Dermis blood vessel endothelial cell (primary cell): ENCODE measurements at regions not wholly inside any gene's neighbourhood (a gene's known extent, or its start where the extent isn't known, plus 50 kb on each side); places are given as distances from the start of the nearest gene placed in this dataset.
"Not testable (repeated sequence)": the region's sequence is repeated elsewhere in the genome, so short reads cannot be mapped to it uniquely, and the experiment has no call there.

Experiments used
- DNase-seq: peaks from one replicate; pipeline ENCODE4 v3.0.0; 2010

- DNase-seq, result not testable (repeated sequence)
Observed at GRCh38 chr6:78676069-78677007, 191.0 kb upstream of the IRAK1BP1 start.

DNA sequence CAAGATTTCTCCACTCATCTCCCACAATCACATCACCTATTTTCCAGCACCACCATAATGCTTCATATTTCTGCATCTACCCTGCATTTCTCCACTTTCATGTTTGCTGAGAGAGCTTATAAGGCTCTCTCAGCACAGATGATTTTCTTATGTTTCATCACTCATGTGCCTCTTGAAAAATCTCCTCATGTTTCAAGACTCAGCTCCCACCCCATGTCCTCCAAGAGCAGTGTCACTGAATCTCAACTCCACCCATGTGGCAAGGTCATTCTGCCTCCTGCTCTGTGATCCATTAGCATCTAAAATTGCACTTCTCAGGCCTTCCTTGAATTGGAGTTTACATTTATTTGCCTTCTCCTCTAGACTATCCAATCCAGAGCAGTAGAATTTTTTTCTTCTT is 178.7 kb upstream of the IRAK1BP1 start:
- no peak for DNase-seq

DNA sequence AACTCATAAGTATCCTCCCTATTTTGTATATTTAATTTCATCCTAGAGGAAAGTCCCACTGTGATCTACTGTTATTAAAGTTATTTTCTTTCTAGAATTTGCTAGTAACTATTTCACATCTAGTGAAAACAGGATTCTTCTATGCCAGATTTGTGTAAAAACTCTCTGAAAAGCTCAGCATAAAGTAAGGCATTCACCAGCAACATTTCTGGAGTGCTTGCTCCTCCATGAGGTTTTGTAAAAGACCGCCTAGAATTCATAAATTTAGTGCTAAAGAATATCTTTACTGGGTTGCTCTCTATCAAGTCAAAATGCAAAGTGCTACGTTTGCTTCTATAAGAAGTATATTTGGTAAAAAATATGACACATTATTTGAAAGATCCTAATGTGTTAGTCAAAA is 173.5 kb upstream of the IRAK1BP1 start:
- DNase-seq, result peak; percentile 21

DNA sequence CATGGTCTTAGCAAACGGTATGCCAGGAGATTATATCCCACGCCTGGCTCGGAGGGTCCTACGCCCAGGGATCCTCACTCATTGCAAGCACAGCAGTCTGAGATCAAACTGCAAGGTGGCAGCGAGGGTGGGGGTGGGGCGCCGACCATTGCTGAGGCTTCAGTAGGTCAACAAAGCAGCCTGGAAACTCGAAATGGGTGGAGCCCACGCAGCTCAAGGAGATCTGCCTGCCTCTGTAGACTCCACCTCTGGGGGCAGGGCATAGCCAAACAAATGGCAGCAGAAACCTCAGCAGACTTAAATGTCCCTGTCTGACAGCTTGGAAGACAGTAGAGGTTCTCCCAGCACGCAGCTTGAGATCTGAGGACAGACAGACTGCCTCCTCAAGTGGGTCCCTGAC is 172.7 kb upstream of the IRAK1BP1 start:
- not testable (repeated sequence) for DNase-seq

- DNase-seq, result no peak
Observed at GRCh38 chr6:78700991-78701390, 166.4 kb upstream of the IRAK1BP1 start.

GRCh38 chr6:78701407-78701806 is 165.9 kb upstream of the IRAK1BP1 start:
- no peak for DNase-seq

DNA sequence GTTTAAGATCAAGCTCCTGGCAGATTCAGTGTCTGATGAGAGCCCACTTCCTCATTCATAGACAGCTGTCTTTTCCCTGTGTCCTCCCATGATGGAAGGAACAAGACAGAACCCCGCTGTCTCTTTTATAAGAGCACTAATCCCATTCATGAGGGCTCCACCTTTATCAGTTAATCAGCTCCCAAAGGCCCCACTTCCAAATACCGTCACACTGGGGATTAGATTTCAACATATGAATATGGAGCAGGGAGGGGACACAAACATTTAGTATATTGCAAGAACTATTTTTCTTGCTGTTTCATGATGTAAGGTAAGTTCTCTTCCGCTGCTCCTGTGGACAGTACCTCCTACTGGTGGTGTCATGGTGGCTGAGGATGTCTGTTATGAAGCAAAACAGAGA is 158.3 kb upstream of the IRAK1BP1 start:
- no peak for DNase-seq

GRCh38 chr6:78713564-78713963 is 153.8 kb upstream of the IRAK1BP1 start:
- no peak for DNase-seq

DNA sequence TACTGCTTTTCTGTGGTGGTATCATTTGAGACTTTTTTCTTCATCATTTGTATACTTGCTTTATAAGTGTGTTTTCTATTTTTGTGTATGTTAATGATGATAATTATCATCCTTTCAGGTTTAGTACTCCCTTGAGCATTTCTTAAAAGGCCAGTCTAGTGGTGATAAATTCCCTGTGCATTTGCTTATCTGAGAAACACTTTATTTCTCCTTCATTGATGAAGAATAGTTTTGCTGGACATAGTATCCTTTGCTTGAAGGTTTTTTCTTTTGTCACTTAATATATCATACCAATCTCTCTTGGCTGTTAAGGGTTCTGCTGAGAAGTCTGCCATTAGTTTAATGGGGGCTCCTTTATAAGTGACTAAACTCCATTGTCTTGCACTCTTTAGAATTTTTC is 123.2 kb upstream of the IRAK1BP1 start:
- no peak for DNase-seq

GRCh38 chr6:78746457-78746856 is 120.9 kb upstream of the IRAK1BP1 start:
- DNase-seq, result no peak

GRCh38 chr6:78749326-78749725 is 118.0 kb upstream of the IRAK1BP1 start:
- no peak for DNase-seq

DNA sequence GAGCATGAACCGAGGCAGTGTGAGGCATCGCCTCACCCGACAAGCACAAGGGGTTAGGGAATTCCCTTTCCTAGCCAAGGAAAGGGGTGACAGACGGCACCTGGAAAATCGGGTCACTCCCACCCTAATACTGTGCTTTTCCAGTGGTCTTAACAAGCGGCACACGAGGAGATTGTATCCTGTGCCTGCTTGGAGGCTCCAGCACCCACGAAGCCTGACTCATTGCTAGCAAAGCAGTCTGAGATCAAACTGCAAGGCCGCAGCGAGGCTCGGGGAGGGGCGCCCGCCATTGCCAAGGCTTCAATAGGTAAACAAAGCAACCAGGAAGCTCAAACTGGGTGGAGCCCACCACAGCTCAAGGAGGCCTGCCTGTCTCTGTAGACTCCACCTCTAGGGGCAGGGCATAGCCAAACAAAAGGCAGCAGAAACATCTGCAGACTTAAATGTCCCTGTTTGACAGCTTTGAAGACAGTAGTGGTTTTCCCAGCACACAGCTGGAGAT is 109.0 kb upstream of the IRAK1BP1 start:
- DNase-seq, result not testable (repeated sequence)

- DNase-seq, result no peak
Observed at GRCh38 chr6:78768271-78768670, 99.1 kb upstream of the IRAK1BP1 start.

DNA sequence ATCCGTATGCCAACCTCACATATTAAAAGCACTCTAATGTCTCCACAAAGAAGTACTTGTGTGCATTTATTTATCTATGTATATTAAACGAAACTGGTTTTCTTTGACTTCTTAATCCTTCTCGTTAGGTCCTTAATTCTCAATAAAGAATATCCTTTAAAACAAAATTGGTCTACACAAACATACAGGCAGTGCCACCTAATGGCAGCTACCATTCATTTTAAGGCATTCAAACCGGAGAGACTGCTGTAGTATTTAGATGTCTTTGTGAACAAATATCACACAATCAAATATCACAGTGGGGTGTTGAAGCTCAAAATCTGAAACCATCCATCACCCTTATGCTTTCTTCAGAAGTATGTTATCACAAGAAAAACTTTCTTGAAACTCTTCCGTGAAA is 96.6 kb upstream of the IRAK1BP1 start:
- DNase-seq, result peak; percentile 14

GRCh38 chr6:78771586-78771985 is 95.8 kb upstream of the IRAK1BP1 start:
- no peak for DNase-seq

DNA sequence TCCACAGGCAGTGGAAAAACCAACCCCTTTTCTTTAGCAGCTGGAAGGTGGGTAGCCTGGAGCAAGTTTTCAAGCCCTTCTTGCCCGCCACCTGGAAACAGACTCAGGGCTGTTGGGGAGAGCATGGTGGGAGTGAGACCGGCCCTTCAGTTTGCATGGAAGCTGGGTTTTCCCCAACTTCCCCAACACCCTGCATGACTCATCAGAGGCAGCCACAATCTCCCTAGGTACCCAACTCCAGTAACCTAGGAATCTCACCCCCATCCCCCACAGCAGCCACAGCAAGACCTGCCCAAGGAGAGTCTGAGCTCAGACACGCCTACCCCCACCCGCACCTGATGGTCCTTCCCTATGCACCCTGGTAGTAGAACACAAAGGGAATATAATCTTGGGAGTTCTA is 86.3 kb upstream of the IRAK1BP1 start:
- no peak for DNase-seq

GRCh38 chr6:78783366-78783765 is 84.0 kb upstream of the IRAK1BP1 start:
- not testable (repeated sequence) for DNase-seq

DNA sequence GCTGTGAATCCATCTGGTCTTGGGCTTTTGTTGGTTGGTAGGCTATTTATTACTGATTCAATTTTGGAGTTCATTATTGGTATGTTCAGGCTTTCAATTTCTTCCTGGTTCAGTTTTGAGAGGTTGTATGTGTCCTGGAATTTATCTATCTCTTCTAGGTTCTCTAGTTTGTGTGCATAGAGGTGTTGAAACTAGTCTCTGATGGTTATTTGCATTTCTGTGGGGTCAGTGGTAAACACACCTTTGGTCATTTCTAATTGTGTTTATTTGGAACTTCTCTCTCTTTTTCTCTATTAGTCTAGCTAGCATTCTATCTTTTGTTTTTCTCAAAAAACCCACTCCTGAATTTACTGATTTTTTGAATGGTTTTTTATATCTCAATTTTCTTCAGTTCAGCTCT is 70.1 kb upstream of the IRAK1BP1 start:
- DNase-seq, result no peak

DNA sequence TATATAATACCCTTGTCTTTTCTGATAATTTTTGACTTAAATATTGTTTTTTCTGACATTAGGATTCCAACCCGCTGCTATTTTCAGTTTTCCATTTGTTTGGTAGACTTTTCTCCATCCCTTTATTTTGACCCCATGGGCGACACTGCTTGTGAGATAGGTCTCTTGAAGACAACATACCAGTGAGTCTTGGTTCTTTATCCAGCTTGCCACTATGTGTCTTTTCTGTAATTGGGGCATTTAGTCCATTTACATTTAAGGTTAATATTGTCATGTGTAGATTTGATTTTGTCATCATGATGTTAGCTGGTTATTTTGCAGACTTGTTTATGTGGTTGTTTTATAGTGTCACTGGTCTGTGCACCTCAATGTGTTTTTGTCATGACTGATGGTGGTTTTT is 67.7 kb upstream of the IRAK1BP1 start:
- DNase-seq, result no peak

- DNase-seq, result not testable (repeated sequence)
Observed at GRCh38 chr6:78806792-78807191, 60.6 kb upstream of the IRAK1BP1 start.

- not testable (repeated sequence) for DNase-seq
Observed at GRCh38 chr6:78807655-78808355, 59.5 kb upstream of the IRAK1BP1 start.

- no peak for DNase-seq
Observed at GRCh38 chr6:78808356-78808891, 58.9 kb upstream of the IRAK1BP1 start.

- DNase-seq, result no peak
Observed at GRCh38 chr6:78808933-78809332, 58.4 kb upstream of the IRAK1BP1 start.
